CD14-positive monocyte (primary cell): ENCODE measurements at regions not wholly inside any gene's neighbourhood (a gene's known extent, or its start where the extent isn't known, plus 50 kb on each side); places are given as distances from the start of the nearest gene placed in this dataset.

Experiments used
- DNase-seq, 3 donors: peaks; one replicate each; pipeline ENCODE4 v3.0.0-alpha.2; 2011 to 2022
- H2AFZ ChIP-seq: 2 replicates; pipeline ENCODE4 v1.6.0; 2012; ENCODE audit warnings: mild to moderate bottlenecking, low read depth, low read length, inconsistent platforms; ENCODE audit not compliant: insufficient read depth, poor library complexity, severe bottlenecking
- H3K27ac ChIP-seq, 2 donors: 1 replicate in 1 of 2; 2 replicates in 1 of 2; pipeline ENCODE4 v1.5.1; 2012 to 2013; ENCODE audit warnings: low read length in 2 of 2, control low read depth in 1 of 2, inconsistent platforms in 1 of 2, low read depth in 1 of 2, mild to moderate bottlenecking in 1 of 2
- H3K27me3 ChIP-seq, 2 donors: one replicate each; pipeline versions ENCODE4 v1.6.0 to v1.6.1; 2011 to 2013; ENCODE audit warnings: low read length in 2 of 2; ENCODE audit not compliant: control insufficient read depth in 2 of 2, insufficient read depth in 2 of 2
- H3K36me3 ChIP-seq, 2 donors: replicated peaks in 1 of 2; 1 replicate in 1 of 2; 2 replicates in 1 of 2; pipeline versions ENCODE4 v1.5.1 to v1.6.1; 2012 to 2013; ENCODE audit warnings: low read length in 2 of 2, control low read depth in 1 of 2, inconsistent platforms in 1 of 2, mild to moderate bottlenecking in 1 of 2; ENCODE audit not compliant: insufficient read depth in 2 of 2, control insufficient read depth in 1 of 2
- H3K4me1 ChIP-seq, 2 donors: 1 replicate in 1 of 2; 2 replicates in 1 of 2; pipeline versions ENCODE4 v1.5.1 to v1.6.1; 2012 to 2013; ENCODE audit warnings: low read length in 2 of 2, control low read depth in 1 of 2, inconsistent platforms in 1 of 2, mild to moderate bottlenecking in 1 of 2, moderate library complexity in 1 of 2; ENCODE audit not compliant: insufficient read depth in 2 of 2, control insufficient read depth in 1 of 2
- H3K4me2 ChIP-seq: replicated peaks from 2 replicates; pipeline ENCODE3; 2012; ENCODE audit warnings: low read length, moderate library complexity, mild to moderate bottlenecking; ENCODE audit not compliant: poor library complexity, severe bottlenecking; ENCODE audit errors: extremely low read depth
- H3K4me3 ChIP-seq, 3 experiments: fragments of 200-600 bp in 1 of 3; sonication (generic) in 1 of 3; replicated peaks in 1 of 3; 1 replicate in 2 of 3; 2 replicates in 1 of 3; pipeline ENCODE4 v1.5.1; 2011 to 2013; ENCODE audit warnings: low read length in 3 of 3, mild to moderate bottlenecking in 3 of 3, control low read depth in 2 of 3, low read depth in 2 of 3, inconsistent platforms in 1 of 3, moderate library complexity in 1 of 3
- H3K79me2 ChIP-seq: 2 replicates; pipeline ENCODE4 v1.6.0; 2012; ENCODE audit warnings: mild to moderate bottlenecking, control low read depth, inconsistent platforms, low read length, moderate library complexity; ENCODE audit not compliant: insufficient read depth
- H3K9ac ChIP-seq: 2 replicates; pipeline ENCODE4 v1.6.0; 2017; ENCODE audit warnings: low read length, mild to moderate bottlenecking; ENCODE audit not compliant: insufficient read depth, poor library complexity, severe bottlenecking
- H3K9me3 ChIP-seq, 2 donors: replicated peaks in 1 of 2; 1 replicate in 1 of 2; 2 replicates in 1 of 2; pipeline versions ENCODE4 v1.5.1 to v1.6.1; 2012 to 2013; ENCODE audit warnings: low read length in 2 of 2, control low read depth in 1 of 2; ENCODE audit not compliant: control insufficient read depth in 1 of 2, insufficient read depth in 1 of 2
- H4K20me1 ChIP-seq: 2 replicates; pipeline ENCODE4 v1.6.0; 2012; ENCODE audit warnings: mild to moderate bottlenecking, low read length, control low read depth, moderate library complexity; ENCODE audit not compliant: insufficient read depth
- H3K27ac Mint-ChIP-seq, 7 donors: one replicate each; pipeline ENCODE4 v1.8.0; 2020; ENCODE audit warnings: mild to moderate bottlenecking in 7 of 7, mixed read lengths in 7 of 7, moderate library complexity in 6 of 7, inconsistent platforms in 2 of 7
- H3K27me3 Mint-ChIP-seq, 3 donors: one replicate each; pipeline ENCODE4 v1.8.0; 2021 to 2022; ENCODE audit warnings: low read depth in 3 of 3, mild to moderate bottlenecking in 3 of 3, mixed read lengths in 3 of 3, moderate library complexity in 3 of 3, inconsistent platforms in 1 of 3
- H3K36me3 Mint-ChIP-seq, 2 donors: one replicate each; pipeline ENCODE4 v1.8.0; 2020; ENCODE audit warnings: mixed read lengths in 2 of 2, inconsistent platforms in 1 of 2, mild to moderate bottlenecking in 1 of 2
- H3K4me1 Mint-ChIP-seq: one replicate; pipeline ENCODE4 v1.8.0; 2020; ENCODE audit warnings: mild to moderate bottlenecking, mixed read lengths
- H3K4me3 Mint-ChIP-seq, 2 donors: one replicate each; pipeline ENCODE4 v1.8.0; 2020; ENCODE audit warnings: mild to moderate bottlenecking in 2 of 2, mixed read lengths in 2 of 2, moderate library complexity in 1 of 2
- H3K9me3 Mint-ChIP-seq, 7 donors: one replicate each; pipeline ENCODE4 v1.8.0; 2020 to 2022; ENCODE audit warnings: mixed read lengths in 7 of 7, mild to moderate bottlenecking in 6 of 7, moderate library complexity in 6 of 7, inconsistent platforms in 2 of 7
- CTCF ChIP-seq: fragments of 200-600 bp; IDR thresholded peaks from one replicate; pipeline ENCODE4 v1.8.0; 2022; ENCODE audit warnings: antibody characterized with exemption, mild to moderate bottlenecking
- WGBS: methylation state at CpG from one replicate; pipeline ENCODE4 v1.1.5; 2013; ENCODE audit warnings: missing lambda C conversion rate; ENCODE audit not compliant: insufficient coverage; 5-methylcytosine and 5-hydroxymethylcytosine counted together
- intact Hi-C, 2 donors: fragments of 100-400 bp; cut with micrococcal nuclease; formaldehyde crosslinking; loops; one replicate each; pipeline versions ENCODE4 v1.15.0 to v1.15.1; 2023

- no peak overlapping the region for H3K9ac ChIP-seq
- H4K20me1 ChIP-seq, result no peaks in the 10 kb centered on the region
- no peak for DNase-seq
- no peaks in the 10 kb centered on the region for H3K79me2 ChIP-seq
- no peak overlapping the region for H3K27ac ChIP-seq
- intact Hi-C loops, result no loop called here
- no peak overlapping the region for H3K4me2 ChIP-seq
- H3K9me3 ChIP-seq, result peaks cover 12% of the 10 kb centered on the region in 2 donors
- no peak overlapping the region for H3K4me3 ChIP-seq
- H3K9me3 Mint-ChIP-seq, result peaks cover 8 to 23% (median 15%) of the 10 kb centered on the region in 7 donors
- H3K36me3 Mint-ChIP-seq, result no peaks in the 10 kb centered on the region
- H3K27me3 Mint-ChIP-seq, result peaks cover 0 to 15% (median 11%) of the 10 kb centered on the region in 3 donors
- no peaks in the 10 kb centered on the region for H3K27me3 ChIP-seq
- no peak overlapping the region for H3K27ac Mint-ChIP-seq
- 86% methylated on average over 1 of the region's 3 CpGs for WGBS
- H2AFZ ChIP-seq, result no peak overlapping the region
- H3K4me1 Mint-ChIP-seq, result no peaks in the 10 kb centered on the region
- H3K4me3 Mint-ChIP-seq, result no peak overlapping the region
- no peaks in the 10 kb centered on the region for H3K4me1 ChIP-seq
- TF ChIP-seq CTCF, result no peak
- H3K36me3 ChIP-seq, result no peaks in the 10 kb centered on the region
Measured at GRCh38 chr6:163844761-163845160, 430.2 kb downstream of the QKI start.

- TF ChIP-seq CTCF, result no peak
- Histone ChIP-seq H2AFZ (no peak overlapping the region), H4K20me1 (no peaks in the 10 kb centered on the region), H3K4me1 (no peaks in the 10 kb centered on the region), H3K9me3 (peaks cover 12% of the 10 kb centered on the region in 2 donors), H3K4me2 (no peak overlapping the region), H3K9ac (no peak overlapping the region), H3K79me2 (no peaks in the 10 kb centered on the region), H3K27ac (no peak overlapping the region), H3K36me3 (no peaks in the 10 kb centered on the region), H3K4me3 (no peak overlapping the region), H3K27me3 (no peaks in the 10 kb centered on the region)
- Mint-ChIP-seq H3K4me3 (no peak overlapping the region), H3K4me1 (no peaks in the 10 kb centered on the region), H3K9me3 (peaks cover 8 to 21% (median 15%) of the 10 kb centered on the region in 7 donors), H3K27me3 (peaks cover 0 to 14% (median 11%) of the 10 kb centered on the region in 3 donors), H3K36me3 (no peaks in the 10 kb centered on the region), H3K27ac (no peak overlapping the region)
- intact Hi-C loops, result no loop called here
- WGBS, result 100% methylated on average over 4 of the region's 7 CpGs
- DNase-seq, result no peak
Measured at GRCh38 chr6:163844357-163844756, 429.8 kb downstream of the QKI start.
